ENCODE measurements at regions not wholly inside any gene's neighbourhood (a gene's known extent, or its start where the extent isn't known, plus 50 kb on each side); places are given as distances from the start of the nearest gene placed in this dataset.

GRCh38 chr7:126203185-126203584 lies 1049.6 kb downstream of the GRM8 start (continued):
- no peak for TF ChIP-seq ELK1 (IDR thresholded peaks at IDR 0.05; ENCODE audit: low read depth, low read length)

GRCh38 chr7:126202177-126202576 lies 1050.6 kb downstream of the GRM8 start:
- CTCF ChIA-PET, result interaction anchor here (0.9 kb wide), 1 partner anchor 22 kb away, joined by 3 read pairs; no protein-coding TSS in a partner anchor
- ATAC-seq, result no peak
- 7% methylated on average over 1 of the region's 1 CpG for WGBS (ENCODE audit: missing lambda C conversion rate)
- Histone ChIP-seq H3K27ac (no peak overlapping the region), H3K4me3 (no peak overlapping the region), H3K4me1 (no peaks in the 10 kb centered on the region), H3K9me3 (0 out of 3 replicates have a peak, but pooled peaks cover 2% of the 10 kb centered on the region), H3K4me2 (no peak overlapping the region)
- no peak for FAIRE-seq
- DNase-seq (ENCODE audit: low read depth in 1 of 2, low spot score in 1 of 2), result no peak
- no peak for TF ChIP-seq HOXB13 (CRISPR knock-in tag; IDR thresholded peaks at IDR 0.05; ENCODE audit: low read depth)
- no peak for TF ChIP-seq HDAC2 (IDR thresholded peaks at IDR 0.05)
- TF ChIP-seq ATOH8 (CRISPR knock-in tag; IDR thresholded peaks at IDR 0.05; ENCODE audit: low read depth), result no peak
- POLR2A ChIA-PET, result no interaction called here

- WGBS (ENCODE audit: missing lambda C conversion rate), result 8% methylated on average over 7 of the region's 7 CpGs
- FAIRE-seq (no peak), ATAC-seq (no peak), DNase-seq (ENCODE audit: low read depth in 1 of 2, low spot score in 1 of 2) (no peak)
- ChIA-PET CTCF (interaction anchor here (0.7 kb wide), 1 partner anchor 27 kb away, joined by 3 read pairs; no protein-coding TSS in a partner anchor), POLR2A (no interaction called here)
- Histone ChIP-seq H3K4me1 (no peaks in the 10 kb centered on the region), H3K4me3 (no peak overlapping the region), H3K4me2 (no peak overlapping the region), H3K27ac (no peak overlapping the region), H3K9me3 (no peaks in the 10 kb centered on the region)
- TF ChIP-seq KDM1A (IDR thresholded peaks at IDR 0.05; ENCODE audit: low read depth), result no peak
- no peak for TF ChIP-seq CBX8 (IDR thresholded peaks at IDR 0.05)
- TF ChIP-seq HDAC2 (IDR thresholded peaks at IDR 0.05), result no peak
- TF ChIP-seq HOXB5 (CRISPR knock-in tag; IDR thresholded peaks at IDR 0.05), result no peak
- no peak for TF ChIP-seq HES2 (IDR thresholded peaks at IDR 0.05)
- TF ChIP-seq CEBPB (IDR thresholded peaks at IDR 0.05), result no peak
- no peak for TF ChIP-seq FOXS1 (CRISPR knock-in tag; IDR thresholded peaks at IDR 0.05)
Measured at GRCh38 chr7:126185959-126186580, 1066.7 kb downstream of the GRM8 start.

- H3K27ac ChIP-seq, result no peak overlapping the region
- H3K4me1 ChIP-seq, result no peaks in the 10 kb centered on the region
- ATAC-seq, result no peak
- POLR2A ChIA-PET, result no interaction called here
- no peak for FAIRE-seq
- H3K4me3 ChIP-seq, result no peak overlapping the region
- TF ChIP-seq EHF (CRISPR knock-in tag; IDR thresholded peaks at IDR 0.05) (no peak), ELK1 (IDR thresholded peaks at IDR 0.05; ENCODE audit: low read depth, low read length) (no peak), TP53 (CRISPR knock-in tag; IDR thresholded peaks at IDR 0.05) (no peak)
- CTCF ChIA-PET, result no interaction called here
- no peaks in the 10 kb centered on the region for H3K9me3 ChIP-seq
- no peak overlapping the region for H3K4me2 ChIP-seq
- no peak for DNase-seq (ENCODE audit: low read depth in 1 of 2, low spot score in 1 of 2)
Measured at GRCh38 chr7:126179916-126180315, 1072.8 kb downstream of the GRM8 start.

GRCh38 chr7:126178865-126179264 lies 1073.9 kb downstream of the GRM8 start:
- ChIA-PET POLR2A (no interaction called here), CTCF (no interaction called here)
- no peak for DNase-seq (ENCODE audit: low read depth in 1 of 2, low spot score in 1 of 2)
- Histone ChIP-seq H3K4me3 (no peak overlapping the region), H3K4me1 (no peaks in the 10 kb centered on the region), H3K9me3 (no peaks in the 10 kb centered on the region), H3K4me2 (no peak overlapping the region), H3K27ac (no peak overlapping the region)
- ATAC-seq, result no peak
- no peak for FAIRE-seq
- no peak for TF ChIP-seq HOXB13 (CRISPR knock-in tag; IDR thresholded peaks at IDR 0.05; ENCODE audit: low read depth)
- no peak for TF ChIP-seq RCOR1 (IDR thresholded peaks at IDR 0.05; ENCODE audit: low read depth, low read length)
- no peak for TF ChIP-seq FOSB (CRISPR knock-in tag; IDR thresholded peaks at IDR 0.05)
- no peak for TF ChIP-seq ZFP36 (IDR thresholded peaks at IDR 0.05; ENCODE audit: borderline replicate concordance, partially characterized antibody)
